ENCODE measurements at regions not wholly inside any gene's neighbourhood (a gene's known extent, or its start where the extent isn't known, plus 50 kb on each side); places are given as distances from the start of the nearest gene placed in this dataset.

DNA sequence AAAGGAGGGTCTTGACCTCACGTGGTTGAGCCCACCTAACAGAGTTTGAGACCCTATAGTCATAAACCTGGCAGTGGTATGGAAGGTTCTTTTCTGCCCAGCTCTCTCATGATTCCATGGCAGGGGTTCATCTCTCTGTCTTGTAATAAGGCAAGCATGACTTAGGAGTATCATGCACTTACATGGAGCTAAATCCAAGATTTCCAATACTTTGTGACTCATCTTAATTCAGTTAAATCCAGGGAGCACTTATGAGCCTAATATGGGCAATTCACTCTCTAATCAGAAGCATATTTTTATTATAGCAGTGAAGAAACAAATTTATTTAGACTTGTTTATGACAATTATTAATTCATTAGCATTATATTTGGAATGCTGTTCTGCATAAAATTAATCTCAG, 131.8 kb upstream of the CPSF6 start:
- TF ChIP-seq, protein P1, sequence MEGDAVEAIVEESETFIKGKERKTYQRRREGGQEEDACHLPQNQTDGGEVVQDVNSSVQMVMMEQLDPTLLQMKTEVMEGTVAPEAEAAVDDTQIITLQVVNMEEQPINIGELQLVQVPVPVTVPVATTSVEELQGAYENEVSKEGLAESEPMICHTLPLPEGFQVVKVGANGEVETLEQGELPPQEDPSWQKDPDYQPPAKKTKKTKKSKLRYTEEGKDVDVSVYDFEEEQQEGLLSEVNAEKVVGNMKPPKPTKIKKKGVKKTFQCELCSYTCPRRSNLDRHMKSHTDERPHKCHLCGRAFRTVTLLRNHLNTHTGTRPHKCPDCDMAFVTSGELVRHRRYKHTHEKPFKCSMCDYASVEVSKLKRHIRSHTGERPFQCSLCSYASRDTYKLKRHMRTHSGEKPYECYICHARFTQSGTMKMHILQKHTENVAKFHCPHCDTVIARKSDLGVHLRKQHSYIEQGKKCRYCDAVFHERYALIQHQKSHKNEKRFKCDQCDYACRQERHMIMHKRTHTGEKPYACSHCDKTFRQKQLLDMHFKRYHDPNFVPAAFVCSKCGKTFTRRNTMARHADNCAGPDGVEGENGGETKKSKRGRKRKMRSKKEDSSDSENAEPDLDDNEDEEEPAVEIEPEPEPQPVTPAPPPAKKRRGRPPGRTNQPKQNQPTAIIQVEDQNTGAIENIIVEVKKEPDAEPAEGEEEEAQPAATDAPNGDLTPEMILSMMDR (IDR thresholded peaks at IDR 0.05): no peak
- no peak for TF ChIP-seq POLR2A (IDR thresholded peaks at IDR 0.05)

All from lower leg skin (tissue), 3 donors.